ENCODE measurements at regions not wholly inside any gene's neighbourhood (a gene's known extent, or its start where the extent isn't known, plus 50 kb on each side); places are given as distances from the start of the nearest gene placed in this dataset.

GRCh38 chr4:25984796-25985195, 70.8 kb downstream of the SMIM20 start:
- TF ChIP-seq CTCF (IDR thresholded peaks at IDR 0.05; ENCODE audit: insufficient read depth, low read length) (no peak), REST (IDR thresholded peaks at IDR 0.05; ENCODE audit: insufficient replicate concordance, low read depth) (no peak), POLR2AphosphoS5 (IDR thresholded peaks at IDR 0.05; ENCODE audit: low read depth) (no peak), GABPA (IDR thresholded peaks at IDR 0.05; ENCODE audit: low read depth) (no peak)

All from HL-60 (cell line).